ENCODE measurements at regions not wholly inside any gene's neighbourhood (a gene's known extent, or its start where the extent isn't known, plus 50 kb on each side); places are given as distances from the start of the nearest gene placed in this dataset.

- no peak for TF ChIP-seq CHD2 (IDR thresholded peaks at IDR 0.05; ENCODE audit: low read depth, low read length)
- no peak for TF ChIP-seq ZBTB8A (IDR thresholded peaks at IDR 0.05; ENCODE audit: partially characterized antibody)
Observed at GRCh38 chr3:80094589-80094988, 326.8 kb upstream of the ROBO1 start.

Measured in K562 (cell line).